ENCODE measurements at regions not wholly inside any gene's neighbourhood (a gene's known extent, or its start where the extent isn't known, plus 50 kb on each side); places are given as distances from the start of the nearest gene placed in this dataset.

- DNase-seq = no peak
These were observed 311.9 kb downstream of the BCL11B start for GRCh38 chr14:98959958-98960616.

- DNase-seq = no peak
These were observed 311.4 kb downstream of the BCL11B start for GRCh38 chr14:98960617-98961013.

GRCh38 chr14:98961191-98961590 lies 310.8 kb downstream of the BCL11B start:
- DNase-seq = no peak

GRCh38 chr14:98962118-98962517 lies 309.9 kb downstream of the BCL11B start:
- no peak for DNase-seq

- no peak for DNase-seq
These were observed 308.4 kb downstream of the BCL11B start for GRCh38 chr14:98963610-98964009.

GRCh38 chr14:98964171-98964570 lies 307.8 kb downstream of the BCL11B start:
- DNase-seq = no peak

- no peak for DNase-seq
These were observed 306.9 kb downstream of the BCL11B start for GRCh38 chr14:98965076-98965475.

- DNase-seq = no peak
These were observed 306.0 kb downstream of the BCL11B start for GRCh38 chr14:98966016-98966415.

- no peak for DNase-seq
These were observed 305.4 kb downstream of the BCL11B start for GRCh38 chr14:98966475-98967162.

GRCh38 chr14:98974113-98974512 lies 297.9 kb downstream of the BCL11B start:
- no peak for DNase-seq

- no peak for DNase-seq
These were observed 295.7 kb downstream of the BCL11B start for GRCh38 chr14:98976271-98976670.

GRCh38 chr14:98977451-98977850 lies 294.5 kb downstream of the BCL11B start:
- no peak for DNase-seq

GRCh38 chr14:98982986-98983385 lies 289.0 kb downstream of the BCL11B start:
- no peak for DNase-seq

- DNase-seq = no peak
These were observed 287.8 kb downstream of the BCL11B start for GRCh38 chr14:98984027-98984718.

GRCh38 chr14:98984719-98985041 lies 287.3 kb downstream of the BCL11B start:
- no peak for DNase-seq

- no peak for DNase-seq
These were observed 278.2 kb downstream of the BCL11B start for GRCh38 chr14:98993818-98994217.

GRCh38 chr14:98994561-98994960 lies 277.4 kb downstream of the BCL11B start:
- no peak for DNase-seq

GRCh38 chr14:98997526-98998205 lies 274.3 kb downstream of the BCL11B start:
- no peak for DNase-seq

GRCh38 chr14:98999345-98999744 lies 272.7 kb downstream of the BCL11B start:
- DNase-seq = no peak

GRCh38 chr14:98999901-99000300 lies 272.1 kb downstream of the BCL11B start:
- DNase-seq = no peak

GRCh38 chr14:99001241-99001640 lies 270.8 kb downstream of the BCL11B start:
- DNase-seq = no peak

GRCh38 chr14:99003646-99004045 lies 268.4 kb downstream of the BCL11B start:
- DNase-seq = no peak

- no peak for DNase-seq
These were observed 267.9 kb downstream of the BCL11B start for GRCh38 chr14:99004112-99004511.

- no peak for DNase-seq
These were observed 265.7 kb downstream of the BCL11B start for GRCh38 chr14:99006276-99006675.

Measured in RPMI8226 (cell line).